ENCODE measurements at regions not wholly inside any gene's neighbourhood (a gene's known extent, or its start where the extent isn't known, plus 50 kb on each side); places are given as distances from the start of the nearest gene placed in this dataset.

- TF ChIP-seq CTCF (IDR thresholded peaks at IDR 0.05), result no peak
- no peak for TF ChIP-seq EP300 (IDR thresholded peaks at IDR 0.05)
- no peak for TF ChIP-seq POLR2A (IDR thresholded peaks at IDR 0.05)
- no peak for TF ChIP-seq POLR2AphosphoS5 (IDR thresholded peaks at IDR 0.05)
Observed at GRCh38 chr5:52342361-52342760, 445.4 kb upstream of the ITGA1 start.
